GM12878 (cell line): ENCODE measurements at regions not wholly inside any gene's neighbourhood (a gene's known extent, or its start where the extent isn't known, plus 50 kb on each side); places are given as distances from the start of the nearest gene placed in this dataset.

ENCODE experiments used
- ATAC-seq: fragments of 200-7000 bp; cut with Tn5 transposase; 3 replicates; pipeline ENCODE4 v1.9.1; 2020; ENCODE audit warnings: mild to moderate bottlenecking, moderate library complexity
- BruUV-seq: library from RNA; stranded (reverse); fragments of 400-500 nt; replicated peaks from 2 replicates; lab custom pipeline; 2021; lab: Mats Ljungman, UMichigan
- CTCF ChIA-PET: fragments of 300-600 bp; sonication (Branson Sonifier 250); formaldehyde crosslinking; extraction: SDS; loops from one replicate; lab custom pipeline; 2021; ENCODE audit warnings: inconsistent platforms; lab: Yijun Ruan, JAX
- POLR2A ChIA-PET: fragments of 350-600 bp; formaldehyde crosslinking; extraction: SDS; loops from one replicate; lab custom pipeline; 2021; ENCODE audit warnings: inconsistent platforms; lab: Charles Lee
- RAD21 ChIA-PET: fragments of 300-600 bp; sonication (Branson Sonifier 250); formaldehyde crosslinking; loops from one replicate; lab custom pipeline; 2023; ENCODE audit warnings: antibody characterized with exemption; ENCODE audit not compliant: unreplicated experiment; lab: Charles Lee
- SMC1A ChIA-PET: fragments of 300-600 bp; sonication (Branson Sonifier 250); formaldehyde crosslinking; loops from one replicate; lab custom pipeline; 2023; ENCODE audit not compliant: unreplicated experiment, uncharacterized antibody; lab: Charles Lee
- DNase-seq: peaks from one replicate; pipeline ENCODE4 v3.0.0-alpha.2; 2011; ENCODE audit warnings: low read depth, low spot score
- FAIRE-seq: peaks from 3 replicates; lab custom pipeline; 2011; peaks lifted over from hg19 to GRCh38; lab: Jason Lieb, UNC
- H2AFZ ChIP-seq: 2 replicates; pipeline ENCODE4 v1.6.0; 2011; ENCODE audit warnings: low read depth, low read length, control low read depth; ENCODE audit not compliant: control insufficient read depth
- H3K27ac ChIP-seq: 2 replicates; pipeline ENCODE4 v1.5.1; 2011; ENCODE audit warnings: control low read depth; ENCODE audit not compliant: control insufficient read depth, insufficient read depth
- H3K27me3 ChIP-seq, 2 experiments: replicated peaks in 1 of 2; 2 replicates each; pipeline versions ENCODE4 v1.6.0 to v1.6.1; 2011; ENCODE audit warnings: low read length in 1 of 2; ENCODE audit not compliant: control insufficient read depth in 2 of 2, insufficient read depth in 2 of 2
- H3K36me3 ChIP-seq, 2 experiments: 2 replicates each; pipeline ENCODE4 v1.5.1; 2011; ENCODE audit warnings: low read length in 1 of 2; ENCODE audit not compliant: control insufficient read depth in 2 of 2, insufficient read depth in 2 of 2
- H3K4me1 ChIP-seq: 2 replicates; pipeline ENCODE4 v1.6.1; 2011; ENCODE audit warnings: mild to moderate bottlenecking, low read length, moderate library complexity, mixed read lengths; ENCODE audit not compliant: control insufficient read depth, insufficient read depth
- H3K4me2 ChIP-seq: 2 replicates; pipeline ENCODE4 v1.6.0; 2011; ENCODE audit warnings: control low read depth; ENCODE audit not compliant: control insufficient read depth, insufficient read depth
- H3K4me3 ChIP-seq: fragments of 200-600 bp; sonication (generic); 2 replicates; pipeline ENCODE4 v1.5.1; 2016
- H3K79me2 ChIP-seq: 2 replicates; pipeline ENCODE4 v1.6.0; 2011; ENCODE audit warnings: low read length; ENCODE audit not compliant: control insufficient read depth, insufficient read depth
- H3K9ac ChIP-seq: 2 replicates; pipeline ENCODE4 v1.8.0; 2011; ENCODE audit warnings: low read length, control low read depth, mixed read lengths; ENCODE audit not compliant: control insufficient read depth, insufficient read depth
- H3K9me3 ChIP-seq: replicated peaks from 3 replicates; pipeline ENCODE4 v1.5.1; 2011; ENCODE audit warnings: mild to moderate bottlenecking, low read length; ENCODE audit not compliant: control insufficient read depth, insufficient read depth
- H4K20me1 ChIP-seq: 2 replicates; pipeline ENCODE4 v1.6.0; 2011; ENCODE audit not compliant: control insufficient read depth, insufficient read depth
- ATF3 ChIP-seq: IDR thresholded peaks from 2 replicates; pipeline ENCODE4 v1.6.1; 2011; ENCODE audit warnings: low read depth, mild to moderate bottlenecking, low read length, moderate library complexity, borderline replicate concordance; ENCODE audit errors: extremely low read depth
- BMI1 ChIP-seq: fragments of 450-650 bp; IDR thresholded peaks from 2 replicates; pipeline ENCODE4 v1.6.1; 2016; ENCODE audit warnings: mild to moderate bottlenecking, moderate library complexity, borderline replicate concordance
- CREB1 ChIP-seq: IDR thresholded peaks from 2 replicates; pipeline ENCODE4 v1.6.1; 2012; ENCODE audit warnings: low read depth, mild to moderate bottlenecking, inconsistent platforms
- HDAC2 ChIP-seq: fragments of 200-600 bp; sonication (generic); IDR thresholded peaks from 2 replicates; pipeline ENCODE4 v1.6.1; 2017
- IRF3 ChIP-seq: fragments of 450-650 bp; IDR thresholded peaks from 2 replicates; pipeline ENCODE4 v1.6.1; 2014; ENCODE audit warnings: mild to moderate bottlenecking
- MTA2 ChIP-seq: fragments of 450-650 bp; IDR thresholded peaks from 2 replicates; pipeline ENCODE4 v1.6.1; 2016; ENCODE audit warnings: low read depth, mild to moderate bottlenecking, moderate library complexity
- POLR2AphosphoS2 ChIP-seq: IDR thresholded peaks from 2 replicates; pipeline ENCODE4 v1.6.1; 2011; ENCODE audit warnings: low read depth, mild to moderate bottlenecking, low read length, improper control_type of control experiment, moderate library complexity
- RFX5 ChIP-seq: IDR thresholded peaks from 2 replicates; pipeline ENCODE4 v1.6.1; 2011; ENCODE audit warnings: low read depth, low read length, improper control_type of control experiment
- SMARCA5 ChIP-seq: fragments of 450-650 bp; IDR thresholded peaks from 2 replicates; pipeline ENCODE4 v1.6.1; 2017; ENCODE audit warnings: mild to moderate bottlenecking
- TCF7 ChIP-seq: IDR thresholded peaks from 2 replicates; pipeline ENCODE4 v1.6.1; 2014; ENCODE audit warnings: antibody characterized with exemption, borderline replicate concordance
- YY1 ChIP-seq: IDR thresholded peaks from 2 replicates; pipeline ENCODE4 v1.6.1; 2011; ENCODE audit warnings: low read depth, mild to moderate bottlenecking, low read length
- in situ Hi-C: fragments of 300-500 bp; cut with MboI; formaldehyde crosslinking; loops from 9 replicates; pipeline ENCODE4 v1.14.3; 2018; ENCODE audit warnings: mixed read lengths
- intact Hi-C: fragments of 100-400 bp; cut with micrococcal nuclease; formaldehyde crosslinking; loops from one replicate; pipeline ENCODE4 v1.14.2; 2022; ENCODE audit not compliant: unreplicated experiment

- no peaks in the 10 kb centered on the region for H4K20me1 ChIP-seq
- in situ Hi-C loops: no loop called here
- H3K4me2 ChIP-seq: no peak overlapping the region
- FAIRE-seq: no peak
- H3K36me3 ChIP-seq: no peaks in the 10 kb centered on the region
- TF ChIP-seq ATF3 (no peak), MTA2 (no peak), HDAC2 (no peak), IRF3 (no peak), RFX5 (no peak), SMARCA5 (no peak), BMI1 (no peak), TCF7 (no peak), CREB1 (no peak), YY1 (no peak), POLR2AphosphoS2 (no peak)
- POLR2A ChIA-PET: no interaction called here
- ATAC-seq: no peak
- H3K27ac ChIP-seq: no peak overlapping the region
- no peaks in the 10 kb centered on the region for H3K79me2 ChIP-seq
- intact Hi-C loops: no loop called here
- H3K4me3 ChIP-seq: no peak overlapping the region
- CTCF ChIA-PET: no interaction called here
- BruUV-seq: no TSS peak
- no peaks in the 10 kb centered on the region for H3K9me3 ChIP-seq
- RAD21 ChIA-PET: no interaction called here
- H3K27me3 ChIP-seq: no peaks in the 10 kb centered on the region; a peak in 1 of 4 replicates
- SMC1A ChIA-PET: no interaction called here
- no peak for DNase-seq
- no peak overlapping the region for H2AFZ ChIP-seq
- H3K4me1 ChIP-seq: no peaks in the 10 kb centered on the region
- H3K9ac ChIP-seq: no peak overlapping the region
These were observed 87.3 kb upstream of the PCSK1 start for GRCh38 chr5:96520345-96520744.
